ENCODE measurements at regions not wholly inside any gene's neighbourhood (a gene's known extent, or its start where the extent isn't known, plus 50 kb on each side); places are given as distances from the start of the nearest gene placed in this dataset.

DNA sequence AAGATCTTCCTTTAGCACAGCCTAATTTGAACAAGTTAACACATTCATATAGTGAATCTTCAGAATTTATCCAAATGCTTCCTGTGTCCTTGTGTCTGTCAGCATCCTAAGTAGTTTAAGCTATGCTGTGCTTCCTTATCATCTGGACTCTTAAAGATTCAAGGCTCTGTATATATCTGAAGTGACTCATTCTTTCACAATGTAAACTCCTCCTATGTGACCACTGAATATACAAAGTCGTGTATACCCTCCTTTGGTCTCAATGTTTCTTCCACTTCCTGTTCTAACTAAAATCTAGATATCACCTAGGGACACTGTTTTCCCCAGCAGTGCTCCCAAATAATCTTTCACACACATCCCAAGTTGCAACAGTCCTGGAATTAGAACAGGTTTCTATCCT is 935.7 kb upstream of the NUDT12 start:
- DNase-seq: no peak
- TF ChIP-seq CTCF (IDR thresholded peaks at IDR 0.05): no peak
- H3K9me3 ChIP-seq (ENCODE audit: control insufficient read depth, insufficient read depth, low read length): no peaks in the 10 kb centered on the region
- Mint-ChIP-seq H3K4me1 (no peaks in the 10 kb centered on the region), H3K27ac (no peak overlapping the region), H3K27me3 (ENCODE audit: low read depth in 2 of 2) (no peaks in the 10 kb centered on the region), H3K9me3 (peaks cover 14 to 23% of the 10 kb centered on the region in 2 donors), H3K36me3 (peaks cover 5% of the 10 kb centered on the region), H3K4me3 (no peak overlapping the region)
- H3K4me1 ChIP-seq (ENCODE audit: control insufficient read depth, insufficient read depth, low read length): no peaks in the 10 kb centered on the region
- no peak overlapping the region for H3K4me3 ChIP-seq (ENCODE audit: low read length)
- H3K27me3 ChIP-seq (ENCODE audit: control insufficient read depth, insufficient read depth, low read length): no peaks in the 10 kb centered on the region
- H3K36me3 ChIP-seq (ENCODE audit: control insufficient read depth, insufficient read depth, low read length): no peaks in the 10 kb centered on the region
- intact Hi-C loops (cut with micrococcal nuclease): no loop called here
- H3K27ac ChIP-seq (ENCODE audit: low read length): no peak overlapping the region
- ATAC-seq: no peak
- WGBS (ENCODE audit: insufficient coverage): 40% methylated on average over 1 of the region's 1 CpG

- no peaks in the 10 kb centered on the region for H3K4me1 Mint-ChIP-seq
- H3K36me3 ChIP-seq (ENCODE audit: control insufficient read depth, insufficient read depth, low read length): no peaks in the 10 kb centered on the region
- H3K27ac Mint-ChIP-seq: no peak overlapping the region
- WGBS (ENCODE audit: insufficient coverage): no CpG with 5 or more reads among the region's 2 CpGs
- no peak for ATAC-seq
- H3K27me3 ChIP-seq (ENCODE audit: control insufficient read depth, insufficient read depth, low read length): no peaks in the 10 kb centered on the region
- H3K27ac ChIP-seq (ENCODE audit: low read length): no peak overlapping the region
- H3K9me3 Mint-ChIP-seq: peaks cover 9 to 10% of the 10 kb centered on the region in 2 donors
- no peaks in the 10 kb centered on the region for H3K27me3 Mint-ChIP-seq (ENCODE audit: low read depth in 2 of 2)
- intact Hi-C loops (cut with micrococcal nuclease): no loop called here
- no peaks in the 10 kb centered on the region for H3K9me3 ChIP-seq (ENCODE audit: control insufficient read depth, insufficient read depth, low read length)
- no peak overlapping the region for H3K4me3 Mint-ChIP-seq
- H3K4me1 ChIP-seq (ENCODE audit: control insufficient read depth, insufficient read depth, low read length): no peaks in the 10 kb centered on the region
- no peaks in the 10 kb centered on the region for H3K36me3 Mint-ChIP-seq
- no peak overlapping the region for H3K4me3 ChIP-seq (ENCODE audit: low read length)
- TF ChIP-seq CTCF (IDR thresholded peaks at IDR 0.05): no peak
- no peak for DNase-seq
These were observed 931.5 kb upstream of the NUDT12 start for GRCh38 chr5:104494083-104494482.

DNA sequence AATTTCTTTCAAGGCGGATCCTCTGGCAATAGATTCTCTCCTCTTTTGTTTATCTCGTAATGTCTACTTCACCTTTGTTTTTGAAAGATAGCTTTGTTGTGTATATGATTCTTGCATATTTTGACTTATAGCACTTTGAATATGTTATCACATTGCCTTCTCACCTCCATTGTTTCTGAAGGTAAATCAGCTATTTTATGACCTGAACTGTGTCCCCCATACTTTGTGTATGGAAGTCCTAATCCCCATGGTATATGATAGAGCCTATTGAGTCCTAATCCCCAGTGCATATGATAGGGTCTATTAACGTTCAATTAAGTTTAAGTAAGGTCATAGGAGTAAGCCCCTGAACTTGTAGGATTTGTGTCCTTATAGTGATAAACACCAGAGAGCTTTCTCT is 910.2 kb upstream of the NUDT12 start:
- H3K27ac Mint-ChIP-seq: no peak overlapping the region
- no peak for TF ChIP-seq CTCF (IDR thresholded peaks at IDR 0.05)
- ATAC-seq (no peak), DNase-seq (no peak)
- intact Hi-C loops (cut with micrococcal nuclease): no loop called here
- H3K27me3 Mint-ChIP-seq (ENCODE audit: low read depth in 2 of 2): no peaks in the 10 kb centered on the region
- H3K36me3 Mint-ChIP-seq: peaks cover 5% of the 10 kb centered on the region
- 100% methylated on average over 1 of the region's 3 CpGs for WGBS (ENCODE audit: insufficient coverage)
- H3K27ac ChIP-seq (ENCODE audit: low read length): no peak overlapping the region
- H3K4me1 ChIP-seq (ENCODE audit: control insufficient read depth, insufficient read depth, low read length): no peaks in the 10 kb centered on the region
- peaks cover 5% of the 10 kb centered on the region for H3K9me3 ChIP-seq (ENCODE audit: control insufficient read depth, insufficient read depth, low read length)
- H3K36me3 ChIP-seq (ENCODE audit: control insufficient read depth, insufficient read depth, low read length): no peaks in the 10 kb centered on the region
- H3K9me3 Mint-ChIP-seq: peaks cover 9 to 17% of the 10 kb centered on the region in 2 donors
- H3K4me1 Mint-ChIP-seq: no peaks in the 10 kb centered on the region
- H3K27me3 ChIP-seq (ENCODE audit: control insufficient read depth, insufficient read depth, low read length): no peaks in the 10 kb centered on the region
- H3K4me3 Mint-ChIP-seq: no peak overlapping the region
- H3K4me3 ChIP-seq (ENCODE audit: low read length): no peak overlapping the region

- Histone ChIP-seq H3K4me3 (ENCODE audit: low read length) (no peak overlapping the region), H3K9me3 (ENCODE audit: control insufficient read depth, insufficient read depth, low read length) (peaks cover 3% of the 10 kb centered on the region), H3K27me3 (ENCODE audit: control insufficient read depth, insufficient read depth, low read length) (no peaks in the 10 kb centered on the region), H3K4me1 (ENCODE audit: control insufficient read depth, insufficient read depth, low read length) (no peaks in the 10 kb centered on the region), H3K27ac (ENCODE audit: low read length) (no peak overlapping the region), H3K36me3 (ENCODE audit: control insufficient read depth, insufficient read depth, low read length) (no peaks in the 10 kb centered on the region)
- intact Hi-C loops (cut with micrococcal nuclease): no loop called here
- no peaks in the 10 kb centered on the region for H3K4me1 Mint-ChIP-seq
- no peak for DNase-seq
- no peak overlapping the region for H3K27ac Mint-ChIP-seq
- H3K4me3 Mint-ChIP-seq: no peak overlapping the region
- TF ChIP-seq CTCF (IDR thresholded peaks at IDR 0.05): no peak
- peaks cover 5% of the 10 kb centered on the region for H3K36me3 Mint-ChIP-seq
- no peaks in the 10 kb centered on the region for H3K27me3 Mint-ChIP-seq (ENCODE audit: low read depth in 2 of 2)
- WGBS (ENCODE audit: insufficient coverage): no CpG with 5 or more reads among the region's 3 CpGs
- ATAC-seq: no peak
- H3K9me3 Mint-ChIP-seq: peaks cover 5 to 30% of the 10 kb centered on the region in 2 donors
These were observed 893.5 kb upstream of the NUDT12 start for GRCh38 chr5:104456122-104456521.

Measured in natural killer cell (primary cell).